ENCODE measurements at regions not wholly inside any gene's neighbourhood (a gene's known extent, or its start where the extent isn't known, plus 50 kb on each side); places are given as distances from the start of the nearest gene placed in this dataset.

- 53 to 72% (median 62%) methylated on average over 4 of the region's 4 CpGs for WGBS, 4 donors
- Histone ChIP-seq H3K27me3 (no peaks in the 10 kb centered on the region), H3K4me1 (replicated peaks in 1 of 2) (no peaks in the 10 kb centered on the region), H3K9me3 (replicated peaks in 1 of 3) (no peaks in the 10 kb centered on the region), H3K4me3 (no peak overlapping the region), H3K36me3 (replicated peaks in 1 of 2) (no peaks in the 10 kb centered on the region), H3K27ac (no peak overlapping the region)
- DNase-seq = no peak
- no peak for TF ChIP-seq CTCF (IDR thresholded peaks at IDR 0.05)
- intact Hi-C loops (cut with DNase I) = no loop called here
Observed at GRCh38 chr13:80862456-80862855, 521.5 kb upstream of the SPRY2 start.

- Histone ChIP-seq H3K36me3 (replicated peaks in 1 of 2) (no peaks in the 10 kb centered on the region), H3K27ac (no peak overlapping the region), H3K4me3 (no peak overlapping the region), H3K4me1 (replicated peaks in 1 of 2) (no peaks in the 10 kb centered on the region), H3K27me3 (no peaks in the 10 kb centered on the region), H3K9me3 (replicated peaks in 1 of 3) (no peaks in the 10 kb centered on the region)
- DNase-seq = no peak
- WGBS, 4 donors = 73 to 84% (median 80%) methylated on average over 2 of the region's 2 CpGs
- TF ChIP-seq CTCF (IDR thresholded peaks at IDR 0.05) (no peak), POLR2A (IDR thresholded peaks at IDR 0.05) (no peak)
- intact Hi-C loops (cut with DNase I) = no loop called here
Observed at GRCh38 chr13:80860845-80861244, 519.9 kb upstream of the SPRY2 start.

GRCh38 chr13:80858131-80858530 lies 517.2 kb upstream of the SPRY2 start:
- no peaks in the 10 kb centered on the region for H3K9me3 ChIP-seq (replicated peaks in 1 of 3)
- no peaks in the 10 kb centered on the region for H3K36me3 ChIP-seq (replicated peaks in 1 of 2)
- 80 to 92% (median 85%) methylated on average over 2 of the region's 2 CpGs for WGBS, 4 donors
- H3K27ac ChIP-seq = no peak overlapping the region
- H3K4me3 ChIP-seq = no peak overlapping the region
- intact Hi-C loops (cut with DNase I) = no loop called here
- no peaks in the 10 kb centered on the region for H3K27me3 ChIP-seq
- no peak for TF ChIP-seq POLR2A (IDR thresholded peaks at IDR 0.05)
- no peak for TF ChIP-seq CTCF (IDR thresholded peaks at IDR 0.05)
- no peak for DNase-seq
- no peaks in the 10 kb centered on the region for H3K4me1 ChIP-seq (replicated peaks in 1 of 2)

- Histone ChIP-seq H3K4me1 (replicated peaks in 1 of 2) (no peaks in the 10 kb centered on the region), H3K36me3 (replicated peaks in 1 of 2) (no peaks in the 10 kb centered on the region), H3K27me3 (no peaks in the 10 kb centered on the region), H3K4me3 (no peak overlapping the region), H3K9me3 (replicated peaks in 1 of 3) (no peaks in the 10 kb centered on the region), H3K27ac (no peak overlapping the region)
- intact Hi-C loops (cut with DNase I) = no loop called here
- no peak for TF ChIP-seq CTCF (IDR thresholded peaks at IDR 0.05)
- TF ChIP-seq POLR2A (IDR thresholded peaks at IDR 0.05) = no peak
- DNase-seq = no peak
Observed at GRCh38 chr13:80857321-80857720, 516.4 kb upstream of the SPRY2 start.
